ENCODE measurements at regions not wholly inside any gene's neighbourhood (a gene's known extent, or its start where the extent isn't known, plus 50 kb on each side); places are given as distances from the start of the nearest gene placed in this dataset.

GRCh38 chr18:39178166-39178565 lies 1612.6 kb upstream of the CELF4 start:
- H3K23me2 ChIP-seq (ENCODE audit: low read depth, low read length), result no peaks in the 10 kb centered on the region
- H2AFZ ChIP-seq (ENCODE audit: low read length), result no peak overlapping the region
- no peak overlapping the region for H3K9ac ChIP-seq (replicated peaks in 1 of 4; ENCODE audit: extremely low read depth in 1 of 4, low read depth in 3 of 4, low read length in 3 of 4)
- DNase-seq (ENCODE audit: low read depth in 1 of 2, low spot score in 2 of 2), result no peak
- no peaks in the 10 kb centered on the region for H4K20me1 ChIP-seq (replicated peaks in 1 of 2; ENCODE audit: control insufficient read depth in 1 of 2, insufficient read depth in 2 of 2, low read length in 2 of 2)
- H3K36me3 ChIP-seq (ENCODE audit: control insufficient read depth in 2 of 4, insufficient read depth in 4 of 4, low read length in 3 of 4), result no peaks in the 10 kb centered on the region
- H3K4me2 ChIP-seq (ENCODE audit: insufficient read depth in 1 of 2, low read depth in 2 of 2, low read length in 2 of 2), result no peak overlapping the region
- no peaks in the 10 kb centered on the region for H3K79me1 ChIP-seq (ENCODE audit: low read depth, low read length)
- H3K4me1 ChIP-seq (replicated peaks in 1 of 4; ENCODE audit: control insufficient read depth in 3 of 4, insufficient read depth in 4 of 4, low read length in 3 of 4), result no peaks in the 10 kb centered on the region
- no peak overlapping the region for H4K5ac ChIP-seq (ENCODE audit: insufficient read length, low read depth, low read length)
- no peak overlapping the region for H2BK5ac ChIP-seq (ENCODE audit: low read depth, low read length)
- no peak for FAIRE-seq
- no peaks in the 10 kb centered on the region for H3K9me3 ChIP-seq (ENCODE audit: insufficient read depth in 2 of 2, low read depth in 1 of 2, low read length in 1 of 2)
- no peak overlapping the region for H2AK5ac ChIP-seq (ENCODE audit: low read depth, low read length)
- H2BK12ac ChIP-seq (ENCODE audit: low read depth, low read length), result no peak overlapping the region
- no peak overlapping the region for H3K23ac ChIP-seq (ENCODE audit: insufficient read length)
- H3K18ac ChIP-seq (ENCODE audit: extremely low read depth, low read length), result no peak overlapping the region
- H3K14ac ChIP-seq (ENCODE audit: insufficient read length), result no peak overlapping the region
- POLR2A ChIA-PET (ENCODE audit: partially characterized antibody), result no interaction called here
- no peak overlapping the region for H2BK20ac ChIP-seq (ENCODE audit: low read length)
- no peak for TF ChIP-seq TAF1 (IDR thresholded peaks at IDR 0.05; ENCODE audit: low read depth, low read length)
- no peak for TF ChIP-seq SP4 (IDR thresholded peaks at IDR 0.05; ENCODE audit: low read length)
- no peak for TF ChIP-seq SIRT6 (IDR thresholded peaks at IDR 0.05; ENCODE audit: low read length)
- no peak for TF ChIP-seq KDM1A (IDR thresholded peaks at IDR 0.05; ENCODE audit: borderline replicate concordance, low read length)
- TF ChIP-seq POLR2AphosphoS5 (IDR thresholded peaks at IDR 0.05; ENCODE audit: low read depth, low read length), result no peak
- TF ChIP-seq CREB1 (IDR thresholded peaks at IDR 0.05), result no peak
- no peak for TF ChIP-seq TAF7 (optimal IDR thresholded peaks at IDR 0.05; ENCODE audit: borderline replicate concordance, low read depth, low read length)
- TF ChIP-seq RBBP5 (IDR thresholded peaks at IDR 0.05; ENCODE audit: borderline replicate concordance, low read depth, low read length), result no peak
- TF ChIP-seq NRF1 (IDR thresholded peaks at IDR 0.05; ENCODE audit: low read depth, low read length), result no peak
- no peak for TF ChIP-seq SP1 (IDR thresholded peaks at IDR 0.05; ENCODE audit: low read depth, low read length)
- TF ChIP-seq POLR2A (IDR thresholded peaks at IDR 0.05; ENCODE audit: control extremely low read depth in 1 of 2, low read depth in 2 of 2, low read length in 2 of 2), result no peak
- TF ChIP-seq SRF (IDR thresholded peaks at IDR 0.05; ENCODE audit: low read depth, low read length), result no peak
- H2BK120ac ChIP-seq (replicated peaks; ENCODE audit: low read depth, low read length), result no peak overlapping the region
- H3K4ac ChIP-seq (replicated peaks; ENCODE audit: insufficient read length, low read depth, low read length), result no peak overlapping the region
- no peak overlapping the region for H3K27ac ChIP-seq (ENCODE audit: low read depth, low read length)
- no peak overlapping the region for H3K56ac ChIP-seq (replicated peaks; ENCODE audit: insufficient read length, low read depth, low read length)
- H4K8ac ChIP-seq (ENCODE audit: extremely low read depth, insufficient read depth, low read length), result no peak overlapping the region
- no peaks in the 10 kb centered on the region for H3K27me3 ChIP-seq (replicated peaks in 1 of 4; ENCODE audit: control insufficient read depth in 3 of 4, extremely low read depth in 1 of 4, insufficient read depth in 3 of 4, low read length in 3 of 4)
- CTCF ChIA-PET (ENCODE audit: partially characterized antibody), result no interaction called here
- no peak overlapping the region for H2BK15ac ChIP-seq (ENCODE audit: low read length)
- H4K91ac ChIP-seq (replicated peaks; ENCODE audit: insufficient read length, low read length), result no peak overlapping the region
- no peak overlapping the region for H3K4me3 ChIP-seq (ENCODE audit: extremely low read depth in 1 of 4, insufficient read depth in 2 of 4, low read depth in 3 of 4, low read length in 4 of 4)
- H3K79me2 ChIP-seq (ENCODE audit: control insufficient read depth in 1 of 2, insufficient read depth in 2 of 2, low read length in 2 of 2), result no peaks in the 10 kb centered on the region
- WGBS, 2 experiments (ENCODE audit: extremely low coverage in 1 of 2, insufficient coverage in 1 of 2, insufficient read length in 1 of 2, insufficient replicate concordance in 2 of 2, low coverage in 1 of 2, low lambda C conversion rate in 2 of 2, missing lambda C conversion rate in 1 of 2), result 94% methylated on average over 2 of the region's 2 CpGs; no CpG with 5 or more reads in 1 of the 2 experiments

All from H1 (cell line).